SK-N-SH treated with all-trans-retinoic acid at 6 μM for 48 hours (cell line): ENCODE measurements at regions not wholly inside any gene's neighbourhood (a gene's known extent, or its start where the extent isn't known, plus 50 kb on each side); places are given as distances from the start of the nearest gene placed in this dataset.

Source experiments
- ARNTL ChIP-seq: fragments of 450-650 bp; formaldehyde crosslinking; IDR thresholded peaks from 2 replicates; pipeline ENCODE4 v1.5.0; 2020; ENCODE audit warnings: low read depth, mild to moderate bottlenecking, moderate library complexity, borderline replicate concordance
- GLIS3 ChIP-seq: fragments of 250-450 bp; sonication (Bioruptor Pico); IDR thresholded peaks from 2 replicates; pipeline ENCODE4 v1.5.0; 2020; ENCODE audit warnings: mild to moderate bottlenecking, moderate library complexity
- PPARA ChIP-seq: fragments of 250-450 bp; sonication (Bioruptor Pico); IDR thresholded peaks from 2 replicates; pipeline ENCODE4 v1.5.0; 2020; ENCODE audit warnings: mild to moderate bottlenecking, borderline replicate concordance
- RARB ChIP-seq: fragments of 250-450 bp; sonication (Bioruptor Pico); IDR thresholded peaks from 2 replicates; pipeline ENCODE4 v1.8.0; 2021; ENCODE audit warnings: mild to moderate bottlenecking, moderate library complexity
- ZC3H10 ChIP-seq: fragments of 250-450 bp; sonication (Bioruptor Pico); IDR thresholded peaks from 2 replicates; pipeline ENCODE4 v1.5.1; 2021; ENCODE audit warnings: mild to moderate bottlenecking, moderate library complexity
- ZFP3 ChIP-seq: fragments of 250-450 bp; sonication (Bioruptor Pico); IDR thresholded peaks from 2 replicates; pipeline ENCODE4 v1.5.0; 2020; ENCODE audit warnings: mild to moderate bottlenecking, moderate library complexity
- ZFP30 ChIP-seq: fragments of 450-650 bp; formaldehyde crosslinking; IDR thresholded peaks from 2 replicates; pipeline ENCODE4 v1.5.0; 2022; ENCODE audit warnings: mild to moderate bottlenecking, moderate library complexity
- TF ChIP-seq, protein P1 (sequence below): fragments of 250-450 bp; sonication (Bioruptor Pico); IDR thresholded peaks from 2 replicates; pipeline ENCODE4 v1.8.0; 2020; ENCODE audit warnings: mild to moderate bottlenecking, moderate library complexity, borderline replicate concordance
- TF ChIP-seq, protein P2 (sequence below): fragments of 250-450 bp; sonication (Bioruptor Pico); IDR thresholded peaks from 2 replicates; pipeline ENCODE4 v1.8.0; 2021; ENCODE audit warnings: low read depth, mild to moderate bottlenecking, moderate library complexity, borderline replicate concordance

DNA sequence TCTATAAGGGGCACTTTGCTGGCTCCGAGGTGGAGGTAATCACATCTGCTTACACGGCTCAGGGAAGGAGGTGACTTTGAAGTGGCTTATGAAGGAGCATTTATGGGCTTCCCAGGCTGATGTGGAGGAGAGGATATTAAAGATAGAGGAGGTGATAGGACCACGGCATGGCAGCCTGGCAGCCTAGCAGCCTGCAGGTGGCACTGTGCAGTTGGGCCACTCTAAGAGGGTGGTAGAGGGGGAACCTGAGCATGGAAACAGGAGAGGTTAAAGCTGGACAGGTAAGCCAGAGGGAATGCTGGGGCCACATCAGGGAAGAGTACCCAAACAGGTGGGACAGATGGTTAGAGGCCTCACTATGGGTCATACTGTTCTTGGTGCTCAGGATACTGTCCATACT is 375.0 kb downstream of the WDR72 start:
- TF ChIP-seq ZFP3 (CRISPR knock-in tag) (no peak), ZFP30 (CRISPR knock-in tag) (no peak), ARNTL (CRISPR knock-in tag) (no peak), GLIS3 (CRISPR knock-in tag) (no peak), ZC3H10 (CRISPR knock-in tag) (no peak), RARB (no peak), PPARA (CRISPR knock-in tag) (no peak)
- TF ChIP-seq, protein P1, sequence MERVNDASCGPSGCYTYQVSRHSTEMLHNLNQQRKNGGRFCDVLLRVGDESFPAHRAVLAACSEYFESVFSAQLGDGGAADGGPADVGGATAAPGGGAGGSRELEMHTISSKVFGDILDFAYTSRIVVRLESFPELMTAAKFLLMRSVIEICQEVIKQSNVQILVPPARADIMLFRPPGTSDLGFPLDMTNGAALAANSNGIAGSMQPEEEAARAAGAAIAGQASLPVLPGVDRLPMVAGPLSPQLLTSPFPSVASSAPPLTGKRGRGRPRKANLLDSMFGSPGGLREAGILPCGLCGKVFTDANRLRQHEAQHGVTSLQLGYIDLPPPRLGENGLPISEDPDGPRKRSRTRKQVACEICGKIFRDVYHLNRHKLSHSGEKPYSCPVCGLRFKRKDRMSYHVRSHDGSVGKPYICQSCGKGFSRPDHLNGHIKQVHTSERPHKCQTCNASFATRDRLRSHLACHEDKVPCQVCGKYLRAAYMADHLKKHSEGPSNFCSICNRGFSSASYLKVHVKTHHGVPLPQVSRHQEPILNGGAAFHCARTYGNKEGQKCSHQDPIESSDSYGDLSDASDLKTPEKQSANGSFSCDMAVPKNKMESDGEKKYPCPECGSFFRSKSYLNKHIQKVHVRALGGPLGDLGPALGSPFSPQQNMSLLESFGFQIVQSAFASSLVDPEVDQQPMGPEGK (CRISPR knock-in tag), result no peak
- TF ChIP-seq, protein P2, sequence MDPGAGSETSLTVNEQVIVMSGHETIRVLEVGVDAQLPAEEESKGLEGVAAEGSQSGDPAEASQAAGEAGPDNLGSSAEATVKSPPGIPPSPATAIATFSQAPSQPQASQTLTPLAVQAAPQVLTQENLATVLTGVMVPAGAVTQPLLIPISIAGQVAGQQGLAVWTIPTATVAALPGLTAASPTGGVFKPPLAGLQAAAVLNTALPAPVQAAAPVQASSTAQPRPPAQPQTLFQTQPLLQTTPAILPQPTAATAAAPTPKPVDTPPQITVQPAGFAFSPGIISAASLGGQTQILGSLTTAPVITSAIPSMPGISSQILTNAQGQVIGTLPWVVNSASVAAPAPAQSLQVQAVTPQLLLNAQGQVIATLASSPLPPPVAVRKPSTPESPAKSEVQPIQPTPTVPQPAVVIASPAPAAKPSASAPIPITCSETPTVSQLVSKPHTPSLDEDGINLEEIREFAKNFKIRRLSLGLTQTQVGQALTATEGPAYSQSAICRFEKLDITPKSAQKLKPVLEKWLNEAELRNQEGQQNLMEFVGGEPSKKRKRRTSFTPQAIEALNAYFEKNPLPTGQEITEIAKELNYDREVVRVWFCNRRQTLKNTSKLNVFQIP (CRISPR knock-in tag), result no peak
